Retinal pigment epithelial cell (primary cell): ENCODE measurements at regions not wholly inside any gene's neighbourhood (a gene's known extent, or its start where the extent isn't known, plus 50 kb on each side); places are given as distances from the start of the nearest gene placed in this dataset.

Experiments
- DNase-seq: peaks from one replicate; pipeline ENCODE4 v3.0.0-alpha.2; 2010; ENCODE audit warnings: low read depth
- H3K4me3 ChIP-seq: 2 replicates; pipeline ENCODE4 v1.5.1; 2011; ENCODE audit warnings: mild to moderate bottlenecking, low read length, control low read depth, moderate library complexity
- TF ChIP-seq, protein P1 (sequence below): conservative IDR thresholded peaks from 2 replicates; pipeline ENCODE4 v1.5.1; 2011; ENCODE audit warnings: low read depth, low read length, control low read depth, inconsistent platforms

- no peak overlapping the region for H3K4me3 ChIP-seq
- TF ChIP-seq, protein P1, sequence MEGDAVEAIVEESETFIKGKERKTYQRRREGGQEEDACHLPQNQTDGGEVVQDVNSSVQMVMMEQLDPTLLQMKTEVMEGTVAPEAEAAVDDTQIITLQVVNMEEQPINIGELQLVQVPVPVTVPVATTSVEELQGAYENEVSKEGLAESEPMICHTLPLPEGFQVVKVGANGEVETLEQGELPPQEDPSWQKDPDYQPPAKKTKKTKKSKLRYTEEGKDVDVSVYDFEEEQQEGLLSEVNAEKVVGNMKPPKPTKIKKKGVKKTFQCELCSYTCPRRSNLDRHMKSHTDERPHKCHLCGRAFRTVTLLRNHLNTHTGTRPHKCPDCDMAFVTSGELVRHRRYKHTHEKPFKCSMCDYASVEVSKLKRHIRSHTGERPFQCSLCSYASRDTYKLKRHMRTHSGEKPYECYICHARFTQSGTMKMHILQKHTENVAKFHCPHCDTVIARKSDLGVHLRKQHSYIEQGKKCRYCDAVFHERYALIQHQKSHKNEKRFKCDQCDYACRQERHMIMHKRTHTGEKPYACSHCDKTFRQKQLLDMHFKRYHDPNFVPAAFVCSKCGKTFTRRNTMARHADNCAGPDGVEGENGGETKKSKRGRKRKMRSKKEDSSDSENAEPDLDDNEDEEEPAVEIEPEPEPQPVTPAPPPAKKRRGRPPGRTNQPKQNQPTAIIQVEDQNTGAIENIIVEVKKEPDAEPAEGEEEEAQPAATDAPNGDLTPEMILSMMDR = no peak
- no peak for DNase-seq
Observed at GRCh38 chr4:187479511-187479910, 516.1 kb upstream of the ZFP42 start.

DNA sequence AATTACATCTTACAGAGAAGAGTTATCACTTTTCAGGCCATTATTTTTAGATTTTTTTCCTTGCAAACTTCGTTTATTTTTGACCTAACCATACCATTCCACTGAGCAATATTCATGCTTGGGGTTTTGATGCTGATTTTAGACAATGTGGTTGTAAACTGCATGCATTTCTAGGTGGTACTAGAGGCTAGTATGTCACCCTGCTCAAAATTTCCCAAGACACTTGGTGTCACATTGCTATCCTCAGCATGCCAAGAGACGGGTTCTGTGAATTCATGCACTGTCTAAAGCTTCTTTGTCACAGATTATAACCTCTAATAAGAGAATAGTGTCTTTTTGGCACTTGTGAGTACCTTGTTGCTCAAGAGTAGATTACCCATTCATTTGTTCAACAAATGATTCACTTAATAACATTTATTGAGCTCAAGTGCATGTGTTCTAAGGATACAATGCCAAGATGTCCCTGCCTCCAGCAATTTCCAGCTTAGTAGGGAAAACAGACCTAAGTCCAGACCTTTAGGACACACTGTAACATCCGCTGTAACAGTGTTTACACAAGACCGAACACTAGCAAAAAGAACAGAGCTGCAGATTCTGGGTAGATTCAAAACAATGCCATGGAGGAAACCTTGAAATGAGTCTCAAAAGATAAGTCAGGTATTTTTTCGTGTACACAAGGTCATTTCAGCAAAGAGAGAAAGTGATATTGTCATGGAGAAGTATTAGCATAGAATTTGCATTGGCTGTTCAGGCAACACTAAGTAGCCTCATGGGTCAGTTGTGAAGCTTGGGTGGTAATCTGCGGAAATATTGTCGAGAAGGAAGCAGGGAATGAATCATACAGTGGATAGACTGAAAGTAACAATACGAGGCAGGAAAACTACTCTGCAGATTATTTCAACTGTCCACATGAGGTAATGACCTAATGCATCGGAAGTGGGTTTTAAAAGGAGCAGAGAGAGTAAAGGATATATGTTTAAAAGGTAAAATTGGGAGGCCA is 515.1 kb upstream of the ZFP42 start:
- no peak for DNase-seq
- no peak overlapping the region for H3K4me3 ChIP-seq
- TF ChIP-seq, protein P1 = no peak

- H3K4me3 ChIP-seq = no peak overlapping the region
- no peak for DNase-seq
- TF ChIP-seq, protein P1 = no peak
Observed at GRCh38 chr4:187484186-187484585, 511.4 kb upstream of the ZFP42 start.

- TF ChIP-seq, protein P1 = no peak
Observed at GRCh38 chr4:187485676-187486075, 509.9 kb upstream of the ZFP42 start.

GRCh38 chr4:187491286-187491685 is 504.3 kb upstream of the ZFP42 start:
- TF ChIP-seq, protein P1 = no peak
- no peak for DNase-seq
- no peak overlapping the region for H3K4me3 ChIP-seq

More at GRCh38 chr4:187485676-187486075, 509.9 kb upstream of the ZFP42 start:
- no peak for DNase-seq
- H3K4me3 ChIP-seq = no peak overlapping the region

DNA sequence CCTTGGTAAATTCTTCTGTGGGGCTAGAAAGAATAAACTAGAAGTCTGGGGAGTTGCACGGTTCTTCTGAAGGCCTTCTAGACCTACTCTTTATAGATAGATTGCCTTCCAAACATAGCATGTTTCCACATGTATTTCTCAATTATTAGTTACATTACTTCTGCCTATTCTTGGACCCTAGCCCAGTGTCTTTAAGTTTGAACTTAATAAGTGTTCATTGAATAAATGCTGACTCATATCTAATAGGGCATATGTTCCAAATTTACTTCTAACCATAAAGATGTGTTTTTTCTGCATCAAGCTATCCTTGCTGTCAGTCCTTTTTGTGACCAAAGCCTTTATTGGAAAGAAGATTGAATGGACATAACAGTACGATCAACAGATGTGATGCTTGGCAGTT is 503.6 kb upstream of the ZFP42 start:
- DNase-seq = no peak
- TF ChIP-seq, protein P1 = no peak
- H3K4me3 ChIP-seq = no peak overlapping the region

- TF ChIP-seq, protein P1 = no peak
- DNase-seq = no peak
Observed at GRCh38 chr4:187493661-187494060, 501.9 kb upstream of the ZFP42 start.

More at GRCh38 chr4:187493661-187494060, 501.9 kb upstream of the ZFP42 start:
- no peak overlapping the region for H3K4me3 ChIP-seq
